SK-N-SH treated with all-trans-retinoic acid at 6 μM for 48 hours (cell line): ENCODE measurements at regions not wholly inside any gene's neighbourhood (a gene's known extent, or its start where the extent isn't known, plus 50 kb on each side); places are given as distances from the start of the nearest gene placed in this dataset.

Source experiments
- ATAC-seq: fragments of 200-7000 bp; cut with Tn5 transposase; 3 replicates; pipeline ENCODE4 v1.9.1; 2020; ENCODE audit warnings: mild to moderate bottlenecking, moderate library complexity
- ARNTL ChIP-seq: fragments of 450-650 bp; formaldehyde crosslinking; IDR thresholded peaks from 2 replicates; pipeline ENCODE4 v1.5.0; 2020; ENCODE audit warnings: low read depth, mild to moderate bottlenecking, moderate library complexity, borderline replicate concordance
- BACH2 ChIP-seq: fragments of 250-450 bp; sonication (Bioruptor Pico); IDR thresholded peaks from 2 replicates; pipeline ENCODE4 v1.9.0; 2021; ENCODE audit warnings: mild to moderate bottlenecking, borderline replicate concordance
- CREB5 ChIP-seq: fragments of 250-450 bp; sonication (Bioruptor Pico); IDR thresholded peaks from 2 replicates; pipeline ENCODE4 v1.5.1; 2020; ENCODE audit warnings: low read depth, mild to moderate bottlenecking, moderate library complexity
- CSDC2 ChIP-seq: fragments of 250-450 bp; sonication (Bioruptor Pico); IDR thresholded peaks from 2 replicates; pipeline ENCODE4 v1.5.0; 2020; ENCODE audit warnings: mild to moderate bottlenecking, moderate library complexity
- CSRNP3 ChIP-seq: fragments of 250-450 bp; sonication (Bioruptor Pico); IDR thresholded peaks from 2 replicates; pipeline ENCODE4 v1.5.1; 2021; ENCODE audit warnings: mild to moderate bottlenecking, moderate library complexity
- ESRRG ChIP-seq: fragments of 250-450 bp; sonication (Bioruptor Pico); IDR thresholded peaks from 2 replicates; pipeline ENCODE4 v1.6.1; 2021; ENCODE audit warnings: mild to moderate bottlenecking
- GLIS3 ChIP-seq: fragments of 250-450 bp; sonication (Bioruptor Pico); IDR thresholded peaks from 2 replicates; pipeline ENCODE4 v1.5.0; 2020; ENCODE audit warnings: mild to moderate bottlenecking, moderate library complexity
- ISL1 ChIP-seq: fragments of 250-450 bp; sonication (Bioruptor Pico); IDR thresholded peaks from 2 replicates; pipeline ENCODE4 v2.1.2; 2022; ENCODE audit warnings: mild to moderate bottlenecking, moderate library complexity
- OSR1 ChIP-seq: fragments of 250-450 bp; sonication (Bioruptor Pico); IDR thresholded peaks from 2 replicates; pipeline ENCODE4 v1.8.0; 2022; ENCODE audit warnings: moderate library complexity, mild to moderate bottlenecking, inconsistent platforms
- PATZ1 ChIP-seq: fragments of 250-450 bp; sonication (Bioruptor Pico); IDR thresholded peaks from 2 replicates; pipeline ENCODE4 v1.8.0; 2020; ENCODE audit warnings: mild to moderate bottlenecking, moderate library complexity, borderline replicate concordance
- POU6F1 ChIP-seq: fragments of 250-450 bp; sonication (Bioruptor Pico); IDR thresholded peaks from 2 replicates; pipeline ENCODE4 v1.8.0; 2021; ENCODE audit warnings: low read depth, mild to moderate bottlenecking, moderate library complexity, borderline replicate concordance
- RARB ChIP-seq: fragments of 250-450 bp; sonication (Bioruptor Pico); IDR thresholded peaks from 2 replicates; pipeline ENCODE4 v1.8.0; 2021; ENCODE audit warnings: mild to moderate bottlenecking, moderate library complexity
- SNAI2 ChIP-seq: fragments of 250-450 bp; sonication (Bioruptor Pico); IDR thresholded peaks from 2 replicates; pipeline ENCODE4 v1.5.0; 2020; ENCODE audit warnings: mild to moderate bottlenecking, moderate library complexity
- TCF4 ChIP-seq: fragments of 250-450 bp; sonication (Bioruptor Pico); IDR thresholded peaks from 2 replicates; pipeline ENCODE4 v1.8.0; 2021; ENCODE audit warnings: mild to moderate bottlenecking, moderate library complexity, borderline replicate concordance
- TOX ChIP-seq: fragments of 250-450 bp; sonication (Bioruptor Pico); IDR thresholded peaks from 2 replicates; pipeline ENCODE4 v1.8.0; 2021; ENCODE audit warnings: mild to moderate bottlenecking, moderate library complexity, borderline replicate concordance
- TSHZ2 ChIP-seq: fragments of 250-450 bp; sonication (Bioruptor Pico); IDR thresholded peaks from 2 replicates; pipeline ENCODE4 v1.5.0; 2020; ENCODE audit warnings: mild to moderate bottlenecking, moderate library complexity
- ZC3H10 ChIP-seq: fragments of 250-450 bp; sonication (Bioruptor Pico); IDR thresholded peaks from 2 replicates; pipeline ENCODE4 v1.5.1; 2021; ENCODE audit warnings: mild to moderate bottlenecking, moderate library complexity
- ZFP3 ChIP-seq: fragments of 250-450 bp; sonication (Bioruptor Pico); IDR thresholded peaks from 2 replicates; pipeline ENCODE4 v1.5.0; 2020; ENCODE audit warnings: mild to moderate bottlenecking, moderate library complexity
- ZFP30 ChIP-seq: fragments of 450-650 bp; formaldehyde crosslinking; IDR thresholded peaks from 2 replicates; pipeline ENCODE4 v1.5.0; 2022; ENCODE audit warnings: mild to moderate bottlenecking, moderate library complexity
- ZNF565 ChIP-seq: fragments of 450-650 bp; formaldehyde crosslinking; conservative IDR thresholded peaks from 2 replicates; pipeline ENCODE4 v1.5.0; 2020; ENCODE audit warnings: low read depth, mild to moderate bottlenecking, moderate library complexity
- ZNF70 ChIP-seq: fragments of 450-650 bp; formaldehyde crosslinking; IDR thresholded peaks from 2 replicates; pipeline ENCODE4 v1.5.0; 2020; ENCODE audit warnings: mild to moderate bottlenecking, moderate library complexity
- ZNF8 ChIP-seq: fragments of 450-650 bp; formaldehyde crosslinking; IDR thresholded peaks from 2 replicates; pipeline ENCODE4 v1.5.0; 2020; ENCODE audit warnings: mild to moderate bottlenecking, moderate library complexity

GRCh38 chr15:31477851-31478701 is 151.4 kb downstream of the KLF13 start:
- TF ChIP-seq POU6F1 (CRISPR knock-in tag) (no peak), ZFP30 (CRISPR knock-in tag) (no peak), ARNTL (CRISPR knock-in tag) (no peak), PATZ1 (CRISPR knock-in tag) (no peak), CREB5 (CRISPR knock-in tag) (no peak), ZNF8 (CRISPR knock-in tag) (no peak), TCF4 (CRISPR knock-in tag) (no peak), SNAI2 (no peak), TSHZ2 (CRISPR knock-in tag) (no peak), ZNF565 (no peak), GLIS3 (CRISPR knock-in tag) (no peak), ZFP3 (CRISPR knock-in tag) (no peak), CSDC2 (CRISPR knock-in tag) (no peak), RARB (no peak), ESRRG (CRISPR knock-in tag) (no peak), OSR1 (CRISPR knock-in tag) (no peak)
- TF ChIP-seq, all 23 proteins: peak for 0
- no peak for ATAC-seq

GRCh38 chr15:31478702-31479221 is 152.1 kb downstream of the KLF13 start:
- TF ChIP-seq CREB5 (CRISPR knock-in tag) (no peak), BACH2 (CRISPR knock-in tag) (no peak), GLIS3 (CRISPR knock-in tag) (no peak), ARNTL (CRISPR knock-in tag) (no peak), SNAI2 (no peak), ZNF565 (no peak), ZFP3 (CRISPR knock-in tag) (no peak), TCF4 (CRISPR knock-in tag) (no peak)
- ATAC-seq, result no peak

- no peak for ATAC-seq
- no peak for TF ChIP-seq OSR1 (CRISPR knock-in tag)
- no peak for TF ChIP-seq ISL1 (CRISPR knock-in tag)
- TF ChIP-seq SNAI2, result no peak
- no peak for TF ChIP-seq ZNF8 (CRISPR knock-in tag)
- no peak for TF ChIP-seq ZC3H10 (CRISPR knock-in tag)
- TF ChIP-seq TOX (CRISPR knock-in tag), result no peak
- TF ChIP-seq ZFP30 (CRISPR knock-in tag), result no peak
- TF ChIP-seq RARB, result no peak
- TF ChIP-seq CSRNP3 (CRISPR knock-in tag), result no peak
- TF ChIP-seq CREB5 (CRISPR knock-in tag), result no peak
- TF ChIP-seq ZNF70 (CRISPR knock-in tag), result no peak
- TF ChIP-seq ESRRG (CRISPR knock-in tag), result no peak
- no peak for TF ChIP-seq ARNTL (CRISPR knock-in tag)
These were observed 153.9 kb downstream of the KLF13 start for GRCh38 chr15:31480356-31481025.
